HCT116 (cell line): ENCODE measurements at regions not wholly inside any gene's neighbourhood (a gene's known extent, or its start where the extent isn't known, plus 50 kb on each side); places are given as distances from the start of the nearest gene placed in this dataset.
A peak's percentile ranks its signal among the peaks of the same experiment; 100 is the strongest.

ENCODE experiments used
- ATAC-seq: fragments of 200-7000 bp; cut with Tn5 transposase; 2 replicates; pipeline ENCODE4 v1.9.1; 2020; ENCODE audit warnings: mild to moderate bottlenecking, moderate library complexity
- BruUV-seq: library from RNA; stranded (reverse); fragments of 400-500 nt; replicated peaks from 2 replicates; lab custom pipeline; 2021; lab: Mats Ljungman, UMichigan
- CTCF ChIA-PET: fragments of 300-600 bp; sonication (Branson Sonifier 250); formaldehyde crosslinking; loops from one replicate; lab custom pipeline; 2021; ENCODE audit warnings: antibody characterized with exemption; lab: Charles Lee
- POLR2A ChIA-PET: fragments of 300-600, 350-600 bp; sonication (Branson Sonifier 250); formaldehyde crosslinking; loops from one replicate; lab custom pipeline; 2021; ENCODE audit warnings: antibody characterized with exemption; lab: Charles Lee
- RAD21 ChIA-PET, 2 experiments: fragments of 300-600 bp; sonication (Branson Sonifier 250); formaldehyde crosslinking; loops; one replicate each; lab custom pipeline; 2023; ENCODE audit warnings: low total read pairs in 2 of 2; ENCODE audit not compliant: uncharacterized antibody in 2 of 2, unreplicated experiment in 2 of 2, low non-redundant PET in 1 of 2; lab: Charles Lee
- DNase-seq: peaks from one replicate; pipeline ENCODE4 v3.0.0-alpha.2; 2010; ENCODE audit warnings: low read depth, low spot score
- H2AFZ ChIP-seq: fragments of 200-600 bp; shearing (Covaris generic), sonication (generic); 2 replicates; pipeline ENCODE4 v1.6.1; 2017; ENCODE audit warnings: low read depth, mixed run types, mixed read lengths, antibody characterized with exemption, low read length; ENCODE audit not compliant: poor library complexity, severe bottlenecking
- H3K27ac ChIP-seq: 2 replicates; pipeline ENCODE4 v1.5.1; 2012; ENCODE audit warnings: low read depth, low read length
- H3K27me3 ChIP-seq: fragments of 200-600 bp; sonication (generic); 2 replicates; pipeline ENCODE4 v1.6.1; 2016; ENCODE audit warnings: mixed run types, low read length, mixed read lengths; ENCODE audit not compliant: insufficient read depth
- H3K36me3 ChIP-seq, 2 experiments: fragments of 200-500 bp in 1 of 2; fragments of 200-600 bp in 1 of 2; sonication (Bioruptor generic) in 1 of 2; sonication (generic) in 1 of 2; 2 replicates each; pipeline versions ENCODE4 v1.5.1 to v1.6.1; 2014 to 2016; ENCODE audit warnings: low read length in 2 of 2, inconsistent platforms in 1 of 2, mixed read lengths in 1 of 2, mixed run types in 1 of 2; ENCODE audit not compliant: insufficient read depth in 2 of 2, control insufficient read depth in 1 of 2
- H3K4me1 ChIP-seq, 2 experiments: fragments of 200-600 bp in 1 of 2; sonication (generic) in 1 of 2; 2 replicates each; pipeline versions ENCODE4 v1.5.1 to v1.6.1; 2012 to 2017; ENCODE audit warnings: low read length in 2 of 2, inconsistent platforms in 1 of 2, mild to moderate bottlenecking in 1 of 2, mixed read lengths in 1 of 2, mixed run types in 1 of 2, moderate library complexity in 1 of 2; ENCODE audit not compliant: insufficient read depth in 2 of 2, control insufficient read depth in 1 of 2
- H3K4me2 ChIP-seq: fragments of 200-600 bp; sonication (generic); 2 replicates; pipeline ENCODE4 v1.6.1; 2017; ENCODE audit warnings: mixed run types, low read length, mixed read lengths
- H3K4me3 ChIP-seq, 2 experiments: fragments of 200-600 bp in 1 of 2; sonication (generic) in 1 of 2; replicated peaks in 1 of 2; 2 replicates each; pipeline ENCODE4 v1.5.1; 2011 to 2016; ENCODE audit warnings: low read length in 2 of 2, control low read depth in 1 of 2, low read depth in 1 of 2, mild to moderate bottlenecking in 1 of 2, mixed read lengths in 1 of 2, mixed run types in 1 of 2
- H3K79me2 ChIP-seq: fragments of 200-600 bp; sonication (generic); 2 replicates; pipeline ENCODE4 v1.6.1; 2017; ENCODE audit warnings: mild to moderate bottlenecking, mixed run types, low read length, moderate library complexity, mixed read lengths; ENCODE audit not compliant: insufficient read depth
- H3K9ac ChIP-seq: fragments of 200-600 bp; sonication (generic); 2 replicates; pipeline ENCODE4 v1.6.1; 2016; ENCODE audit warnings: low read length, mixed read lengths
- H3K9me2 ChIP-seq: fragments of 200-600 bp; sonication (generic), shearing (Covaris generic); 2 replicates; pipeline ENCODE4 v1.6.1; 2017; ENCODE audit warnings: mixed run types, mild to moderate bottlenecking, moderate library complexity; ENCODE audit not compliant: insufficient read depth
- H3K9me3 ChIP-seq, 2 experiments: fragments of 200-500 bp in 1 of 2; fragments of 200-600 bp in 1 of 2; sonication (Bioruptor generic) in 1 of 2; sonication (generic) in 1 of 2; 2 replicates each; pipeline ENCODE4 v1.6.1; 2014 to 2017; ENCODE audit warnings: low read length in 2 of 2, mixed read lengths in 2 of 2, inconsistent platforms in 1 of 2, low read depth in 1 of 2, mild to moderate bottlenecking in 1 of 2, mixed run types in 1 of 2, moderate library complexity in 1 of 2; ENCODE audit not compliant: control insufficient read depth in 1 of 2, insufficient read depth in 1 of 2
- H4K20me1 ChIP-seq: fragments of 200-600 bp; sonication (generic), shearing (Covaris generic); 2 replicates; pipeline ENCODE4 v1.6.1; 2017; ENCODE audit warnings: mixed run types, mild to moderate bottlenecking, moderate library complexity; ENCODE audit not compliant: insufficient read depth
- ATF3 ChIP-seq: IDR thresholded peaks from 2 replicates; pipeline ENCODE4 v1.6.1; 2012
- CBX3 ChIP-seq: IDR thresholded peaks from 2 replicates; pipeline ENCODE4 v1.6.1; 2012; ENCODE audit warnings: low read depth
- CTCF ChIP-seq, 3 experiments: fragments of 200-600 bp in 1 of 3; sonication (generic) in 1 of 3; IDR thresholded peaks in 2 of 3; conservative IDR thresholded peaks in 1 of 3; 2 replicates each; pipeline ENCODE4 v1.5.1; 2012 to 2017; ENCODE audit warnings: low read depth in 2 of 3, low read length in 2 of 3, antibody characterized with exemption in 1 of 3, borderline replicate concordance in 1 of 3, control low read depth in 1 of 3, mild to moderate bottlenecking in 1 of 3, mixed read lengths in 1 of 3, mixed run types in 1 of 3, moderate library complexity in 1 of 3; ENCODE audit not compliant: insufficient read depth in 1 of 3
- ELF1 ChIP-seq: IDR thresholded peaks from 2 replicates; pipeline ENCODE4 v1.6.1; 2012; ENCODE audit warnings: low read depth, borderline replicate concordance
- EZH2 ChIP-seq: fragments of 200-600 bp; sonication (generic); IDR thresholded peaks from 2 replicates; pipeline ENCODE4 v1.6.1; 2017; ENCODE audit warnings: antibody characterized with exemption, mixed run types
- EZH2phosphoT487 ChIP-seq: fragments of 200-600 bp; IDR thresholded peaks from 2 replicates; pipeline ENCODE4 v1.6.1; 2018; ENCODE audit warnings: antibody characterized with exemption, borderline replicate concordance
- FOSL1 ChIP-seq: IDR thresholded peaks from 2 replicates; pipeline ENCODE4 v1.6.1; 2012; ENCODE audit warnings: low read depth
- JUND ChIP-seq: IDR thresholded peaks from 2 replicates; pipeline ENCODE4 v1.6.1; 2012
- POLR2A ChIP-seq: IDR thresholded peaks from 2 replicates; pipeline ENCODE4 v1.7.0; 2011; ENCODE audit warnings: borderline replicate concordance; ENCODE audit not compliant: insufficient read depth, insufficient read length; ENCODE audit errors: extremely low read depth
- POLR2AphosphoS5 ChIP-seq: IDR thresholded peaks from 2 replicates; pipeline ENCODE4 v1.6.1; 2011; ENCODE audit warnings: mild to moderate bottlenecking, low read depth, low read length, moderate library complexity
- RAD21 ChIP-seq: IDR thresholded peaks from 2 replicates; pipeline ENCODE4 v1.6.1; 2012; ENCODE audit warnings: low read depth, mild to moderate bottlenecking
- REST ChIP-seq: IDR thresholded peaks from 2 replicates; pipeline ENCODE4 v1.6.1; 2012; ENCODE audit warnings: low read depth
- SIN3A ChIP-seq: IDR thresholded peaks from 2 replicates; pipeline ENCODE4 v1.6.1; 2012; ENCODE audit warnings: low read depth
- SP1 ChIP-seq: IDR thresholded peaks from 2 replicates; pipeline ENCODE4 v1.6.1; 2012; ENCODE audit warnings: low read depth
- SRF ChIP-seq: IDR thresholded peaks from 2 replicates; pipeline ENCODE4 v1.6.1; 2012; ENCODE audit warnings: low read depth
- TCF7L2 ChIP-seq: IDR thresholded peaks from 2 replicates; pipeline ENCODE4 v1.7.0; 2011; ENCODE audit warnings: borderline replicate concordance, inconsistent platforms; ENCODE audit not compliant: insufficient read depth, insufficient read length; ENCODE audit errors: extremely low read depth
- YY1 ChIP-seq: IDR thresholded peaks from 2 replicates; pipeline ENCODE4 v1.6.1; 2011; ENCODE audit warnings: low read length, low read depth, moderate library complexity, mild to moderate bottlenecking; ENCODE audit not compliant: insufficient replicate concordance; ENCODE audit errors: extremely low read depth
- ZBTB33 ChIP-seq: IDR thresholded peaks from 2 replicates; pipeline ENCODE4 v1.6.1; 2011; ENCODE audit warnings: mild to moderate bottlenecking, low read length, moderate library complexity; ENCODE audit not compliant: insufficient replicate concordance; ENCODE audit errors: extremely low read depth
- ZFX ChIP-seq: fragments of 450-650 bp; IDR thresholded peaks from 2 replicates; pipeline ENCODE4 v1.6.1; 2017
- intact Hi-C: fragments of 100-400 bp; cut with micrococcal nuclease; formaldehyde crosslinking; loops from 2 replicates; pipeline ENCODE4 v1.10.0; 2022

- intact Hi-C loops: no loop called here
- Histone ChIP-seq H3K27ac (no peak overlapping the region), H3K27me3 (no peaks in the 10 kb centered on the region), H3K79me2 (no peaks in the 10 kb centered on the region), H3K9ac (no peak overlapping the region), H3K9me3 (no peaks in the 10 kb centered on the region), H2AFZ (peak overlapping the region; percentile 13), H4K20me1 (no peaks in the 10 kb centered on the region), H3K9me2 (no peaks in the 10 kb centered on the region), H3K4me2 (no peak overlapping the region), H3K4me3 (no peak overlapping the region), H3K36me3 (no peaks in the 10 kb centered on the region), H3K4me1 (peaks cover 0 to 10% of the 10 kb centered on the region in 2 experiments; a peak in 1 of 4 replicates)
- DNase-seq (no peak), ATAC-seq (no peak)
- ChIA-PET CTCF (no interaction called here), POLR2A (no interaction called here), RAD21 (no interaction called here)
- no peak for TF ChIP-seq SRF
- no peak for TF ChIP-seq ZFX
- no peak for TF ChIP-seq POLR2AphosphoS5
- no peak for TF ChIP-seq FOSL1
- no peak for TF ChIP-seq ZBTB33
- no peak for TF ChIP-seq TCF7L2
- TF ChIP-seq EZH2: no peak
- TF ChIP-seq SIN3A: no peak
- no peak for TF ChIP-seq JUND
- TF ChIP-seq ELF1: no peak
- TF ChIP-seq POLR2A: no peak
- no peak for TF ChIP-seq SP1
- TF ChIP-seq ATF3: no peak
- no peak for TF ChIP-seq CBX3
- no peak for TF ChIP-seq EZH2phosphoT487
- no peak for TF ChIP-seq RAD21
- TF ChIP-seq CTCF (IDR thresholded peaks at IDR 0.05 in 2 of 3, conservative IDR thresholded peaks at IDR 0.05 in 1 of 3; ENCODE audit: borderline replicate concordance in 1 of 3, insufficient read depth in 1 of 3, low read depth in 2 of 3, low read length in 2 of 3): no peak
- no peak for TF ChIP-seq YY1
- no peak for TF ChIP-seq REST
- BruUV-seq: no TSS peak
Observed at GRCh38 chr12:87801860-87802720, 227.1 kb downstream of the C12orf50 start.
